Left ventricle myocardium inferior (tissue), 1 donor: ENCODE measurements at regions not wholly inside any gene's neighbourhood (a gene's known extent, or its start where the extent isn't known, plus 50 kb on each side); places are given as distances from the start of the nearest gene placed in this dataset.

ENCODE experiments used
- DNase-seq: peaks from one replicate; pipeline ENCODE4 v3.0.0-alpha.2; 2020
- H3K27ac ChIP-seq: fragments of 200-600 bp; replicated peaks from 2 replicates; pipeline ENCODE4 v1.8.0; 2021
- H3K27me3 ChIP-seq: fragments of 200-600 bp; 2 replicates; pipeline ENCODE4 v1.8.0; 2021; ENCODE audit warnings: low read depth
- H3K36me3 ChIP-seq: fragments of 200-600 bp; 2 replicates; pipeline ENCODE4 v1.8.0; 2021
- H3K4me1 ChIP-seq: fragments of 200-600 bp; 2 replicates; pipeline ENCODE4 v1.8.0; 2021
- H3K4me3 ChIP-seq: fragments of 200-600 bp; 2 replicates; pipeline ENCODE4 v1.8.0; 2021; ENCODE audit warnings: mild to moderate bottlenecking, moderate library complexity
- H3K9me3 ChIP-seq: fragments of 200-600 bp; replicated peaks from 2 replicates; pipeline ENCODE4 v1.8.0; 2021
- CTCF ChIP-seq: fragments of 200-600 bp; IDR thresholded peaks from 2 replicates; pipeline ENCODE4 v1.8.0; 2021; ENCODE audit warnings: antibody characterized with exemption, mild to moderate bottlenecking, borderline replicate concordance
- intact Hi-C: fragments of 100-400 bp; cut with micrococcal nuclease; formaldehyde crosslinking; loops from one replicate; pipeline ENCODE4 v1.11.0; 2022
- donor health status: DM: no; HTN: yes; CAD: no; lungs with severe emphysema.

GRCh38 chr9:107895501-107896001 lies 406.0 kb upstream of the KLF4 start:
- no peaks in the 10 kb centered on the region for H3K36me3 ChIP-seq
- H3K27me3 ChIP-seq: no peaks in the 10 kb centered on the region
- no peak overlapping the region for H3K27ac ChIP-seq
- H3K4me3 ChIP-seq: no peak overlapping the region
- TF ChIP-seq CTCF: no peak
- intact Hi-C loops: no loop called here
- H3K9me3 ChIP-seq: peaks cover 6% of the 10 kb centered on the region
- DNase-seq: no peak
- H3K4me1 ChIP-seq: no peaks in the 10 kb centered on the region

- peaks cover 9% of the 10 kb centered on the region for H3K9me3 ChIP-seq
- H3K27me3 ChIP-seq: no peaks in the 10 kb centered on the region
- no peak overlapping the region for H3K27ac ChIP-seq
- H3K4me1 ChIP-seq: no peaks in the 10 kb centered on the region
- peak; percentile 19 for DNase-seq
- H3K4me3 ChIP-seq: no peak overlapping the region
- TF ChIP-seq CTCF: no peak
- intact Hi-C loops: no loop called here
- no peaks in the 10 kb centered on the region for H3K36me3 ChIP-seq
Observed at GRCh38 chr9:107894572-107895261, 405.1 kb upstream of the KLF4 start.

- intact Hi-C loops: no loop called here
- DNase-seq: no peak
- TF ChIP-seq CTCF: no peak
Observed at GRCh38 chr9:107890921-107891465, 401.4 kb upstream of the KLF4 start.

GRCh38 chr9:107888773-107889227 lies 399.2 kb upstream of the KLF4 start:
- no peaks in the 10 kb centered on the region for H3K36me3 ChIP-seq
- H3K27me3 ChIP-seq: no peaks in the 10 kb centered on the region
- TF ChIP-seq CTCF: no peak
- intact Hi-C loops: no loop called here
- peaks cover 9% of the 10 kb centered on the region for H3K9me3 ChIP-seq
- H3K27ac ChIP-seq: no peak overlapping the region
- no peak for DNase-seq
- H3K4me1 ChIP-seq: no peaks in the 10 kb centered on the region
- H3K4me3 ChIP-seq: no peak overlapping the region

More at GRCh38 chr9:107890921-107891465, 401.4 kb upstream of the KLF4 start:
- peaks cover 9% of the 10 kb centered on the region for H3K9me3 ChIP-seq
- no peaks in the 10 kb centered on the region for H3K4me1 ChIP-seq
- H3K36me3 ChIP-seq: no peaks in the 10 kb centered on the region
- H3K27me3 ChIP-seq: no peaks in the 10 kb centered on the region
- H3K4me3 ChIP-seq: no peak overlapping the region
- no peak overlapping the region for H3K27ac ChIP-seq

- DNase-seq: no peak
- no peak for TF ChIP-seq CTCF
- no peak overlapping the region for H3K4me3 ChIP-seq
- H3K9me3 ChIP-seq: peaks cover 9% of the 10 kb centered on the region
- no peaks in the 10 kb centered on the region for H3K36me3 ChIP-seq
- no peaks in the 10 kb centered on the region for H3K27me3 ChIP-seq
- no peaks in the 10 kb centered on the region for H3K4me1 ChIP-seq
- intact Hi-C loops: no loop called here
- H3K27ac ChIP-seq: no peak overlapping the region
Observed at GRCh38 chr9:107886826-107887225, 397.3 kb upstream of the KLF4 start.
